HFF-Myc (cell line): ENCODE measurements at regions not wholly inside any gene's neighbourhood (a gene's known extent, or its start where the extent isn't known, plus 50 kb on each side); places are given as distances from the start of the nearest gene placed in this dataset.
"Not testable (repeated sequence)": the region's sequence is repeated elsewhere in the genome, so short reads cannot be mapped to it uniquely, and the experiment has no call there.

ENCODE experiments used
- DNase-seq: peaks from one replicate; pipeline ENCODE4 v3.0.0-alpha.2; 2011; ENCODE audit warnings: low read depth; ENCODE audit errors: extremely low read depth
- H3K4me3 ChIP-seq: replicated peaks from 2 replicates; pipeline ENCODE4 v1.5.1; 2011; ENCODE audit warnings: low read depth, mild to moderate bottlenecking, control low read depth, low read length
- CTCF ChIP-seq: IDR thresholded peaks from 2 replicates; pipeline ENCODE4 v1.5.1; 2012; ENCODE audit warnings: mild to moderate bottlenecking, low read depth, low read length, control low read depth; ENCODE audit errors: missing control alignments

- TF ChIP-seq CTCF = no peak
- no peak overlapping the region for H3K4me3 ChIP-seq
- no peak for DNase-seq
These were observed 187.9 kb upstream of the TSHZ3 start for GRCh38 chr19:31537136-31537535.

- not testable (repeated sequence) for DNase-seq, H3K4me3 ChIP-seq
These were observed 188.7 kb upstream of the TSHZ3 start for GRCh38 chr19:31537902-31538301.

- no peak for TF ChIP-seq CTCF
- no peak overlapping the region for H3K4me3 ChIP-seq
- DNase-seq = no peak
These were observed 189.6 kb upstream of the TSHZ3 start for GRCh38 chr19:31538879-31539278.

- no peak for TF ChIP-seq CTCF
- no peak for DNase-seq
- H3K4me3 ChIP-seq = no peak overlapping the region
These were observed 190.2 kb upstream of the TSHZ3 start for GRCh38 chr19:31539386-31539785.

- H3K4me3 ChIP-seq = no peak overlapping the region
- no peak for TF ChIP-seq CTCF
- no peak for DNase-seq
These were observed 192.2 kb upstream of the TSHZ3 start for GRCh38 chr19:31541396-31541795.

- H3K4me3 ChIP-seq = no peak overlapping the region
- no peak for DNase-seq
- no peak for TF ChIP-seq CTCF
These were observed 194.2 kb upstream of the TSHZ3 start for GRCh38 chr19:31543456-31543855.

GRCh38 chr19:31545777-31546176, 196.5 kb upstream of the TSHZ3 start:
- H3K4me3 ChIP-seq = no peak overlapping the region
- TF ChIP-seq CTCF = no peak
- no peak for DNase-seq
